ENCODE measurements at regions not wholly inside any gene's neighbourhood (a gene's known extent, or its start where the extent isn't known, plus 50 kb on each side); places are given as distances from the start of the nearest gene placed in this dataset.

DNA sequence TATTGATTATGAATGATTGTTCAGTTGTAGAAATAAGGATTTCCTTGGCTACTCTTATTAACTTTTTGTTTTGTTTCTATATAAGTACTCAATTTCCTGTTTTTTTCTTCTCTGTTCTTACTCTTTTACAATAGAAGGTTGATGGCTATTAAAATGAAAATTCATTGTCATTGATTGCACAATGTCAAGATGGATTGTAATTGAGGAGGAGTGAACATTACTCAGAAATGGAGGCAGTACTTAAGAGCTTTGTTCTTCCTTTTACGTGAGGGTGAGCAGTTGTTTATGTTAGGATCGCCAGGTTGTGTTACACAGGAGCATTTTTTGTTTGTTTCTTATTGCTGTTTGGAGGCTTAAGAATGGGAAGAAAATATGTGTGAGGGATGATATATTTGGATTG lies 2062.4 kb downstream of the ARAP2 start:
- H2AFZ ChIP-seq (ENCODE audit: low read length): no peak overlapping the region
- WGBS, 2 experiments (ENCODE audit: extremely low coverage in 1 of 2, insufficient coverage in 1 of 2, insufficient read length in 1 of 2, insufficient replicate concordance in 2 of 2, low coverage in 1 of 2, low lambda C conversion rate in 2 of 2, missing lambda C conversion rate in 1 of 2): 79% methylated on average over 2 of the region's 2 CpGs; no CpG with 5 or more reads in 1 of the 2 experiments

More for the DNA sequence above, 2062.4 kb downstream of the ARAP2 start:
- no peak overlapping the region for H3K56ac ChIP-seq (replicated peaks; ENCODE audit: insufficient read length, low read depth, low read length)
- no peak overlapping the region for H2BK20ac ChIP-seq (ENCODE audit: low read length)
- no peak overlapping the region for H4K8ac ChIP-seq (ENCODE audit: extremely low read depth, insufficient read depth, low read length)
- no peak for FAIRE-seq
- DNase-seq (ENCODE audit: low read depth in 1 of 2, low spot score in 2 of 2): no peak
- H2BK15ac ChIP-seq (ENCODE audit: low read length): no peak overlapping the region
- no peaks in the 10 kb centered on the region for H3K9me3 ChIP-seq (ENCODE audit: insufficient read depth in 2 of 2, low read depth in 1 of 2, low read length in 1 of 2)
- no peak overlapping the region for H3K4me3 ChIP-seq (ENCODE audit: extremely low read depth in 1 of 4, insufficient read depth in 2 of 4, low read depth in 3 of 4, low read length in 4 of 4)
- peaks cover 0 to 3% (median 0%) of the 10 kb centered on the region in 4 experiments; a peak in 4 of 7 replicates for H3K4me1 ChIP-seq (replicated peaks in 1 of 4; ENCODE audit: control insufficient read depth in 3 of 4, insufficient read depth in 4 of 4, low read length in 3 of 4)
- H2AK5ac ChIP-seq (ENCODE audit: low read depth, low read length): no peak overlapping the region
- no peak overlapping the region for H3K23ac ChIP-seq (ENCODE audit: insufficient read length)
- H3K23me2 ChIP-seq (ENCODE audit: low read depth, low read length): no peaks in the 10 kb centered on the region
- TF ChIP-seq POU5F1 (IDR thresholded peaks at IDR 0.05; ENCODE audit: low read depth, low read length) (no peak), FOSL1 (IDR thresholded peaks at IDR 0.05; ENCODE audit: insufficient read depth, low read depth, low read length) (no peak), KDM4A (IDR thresholded peaks at IDR 0.05; ENCODE audit: low read depth, low read length, severe bottlenecking) (no peak), RBBP5 (IDR thresholded peaks at IDR 0.05; ENCODE audit: borderline replicate concordance, low read depth, low read length) (no peak), CHD2 (IDR thresholded peaks at IDR 0.05; ENCODE audit: low read length) (no peak)
- H3K4me2 ChIP-seq (ENCODE audit: insufficient read depth in 1 of 2, low read depth in 2 of 2, low read length in 2 of 2): no peak overlapping the region
- no peak overlapping the region for H3K14ac ChIP-seq (ENCODE audit: insufficient read length)
- H3K4ac ChIP-seq (replicated peaks; ENCODE audit: insufficient read length, low read depth, low read length): no peak overlapping the region
- ChIA-PET CTCF (ENCODE audit: partially characterized antibody) (no interaction called here), POLR2A (ENCODE audit: partially characterized antibody) (no interaction called here)
- H3K79me2 ChIP-seq (ENCODE audit: control insufficient read depth in 1 of 2, insufficient read depth in 2 of 2, low read length in 2 of 2): no peaks in the 10 kb centered on the region
- no peak overlapping the region for H4K5ac ChIP-seq (ENCODE audit: insufficient read length, low read depth, low read length)
- no peak overlapping the region for H2BK12ac ChIP-seq (ENCODE audit: low read depth, low read length)
- H3K79me1 ChIP-seq (ENCODE audit: low read depth, low read length): no peaks in the 10 kb centered on the region
- no peak overlapping the region for H2BK5ac ChIP-seq (ENCODE audit: low read depth, low read length)
- H4K20me1 ChIP-seq (replicated peaks in 1 of 2; ENCODE audit: control insufficient read depth in 1 of 2, insufficient read depth in 2 of 2, low read length in 2 of 2): no peaks in the 10 kb centered on the region
- H3K9ac ChIP-seq (replicated peaks in 1 of 4; ENCODE audit: extremely low read depth in 1 of 4, low read depth in 3 of 4, low read length in 3 of 4): no peak overlapping the region
- H3K36me3 ChIP-seq (ENCODE audit: control insufficient read depth in 2 of 4, insufficient read depth in 4 of 4, low read length in 3 of 4): no peaks in the 10 kb centered on the region
- H3K27me3 ChIP-seq (replicated peaks in 1 of 4; ENCODE audit: control insufficient read depth in 3 of 4, extremely low read depth in 1 of 4, insufficient read depth in 3 of 4, low read length in 3 of 4): no peaks in the 10 kb centered on the region
- H3K27ac ChIP-seq (ENCODE audit: low read depth, low read length): no peak overlapping the region
- H4K91ac ChIP-seq (replicated peaks; ENCODE audit: insufficient read length, low read length): no peak overlapping the region
- H3K18ac ChIP-seq (ENCODE audit: extremely low read depth, low read length): no peak overlapping the region
- H2BK120ac ChIP-seq (replicated peaks; ENCODE audit: low read depth, low read length): no peak overlapping the region
